ENCODE measurements at regions not wholly inside any gene's neighbourhood (a gene's known extent, or its start where the extent isn't known, plus 50 kb on each side); places are given as distances from the start of the nearest gene placed in this dataset.

DNA sequence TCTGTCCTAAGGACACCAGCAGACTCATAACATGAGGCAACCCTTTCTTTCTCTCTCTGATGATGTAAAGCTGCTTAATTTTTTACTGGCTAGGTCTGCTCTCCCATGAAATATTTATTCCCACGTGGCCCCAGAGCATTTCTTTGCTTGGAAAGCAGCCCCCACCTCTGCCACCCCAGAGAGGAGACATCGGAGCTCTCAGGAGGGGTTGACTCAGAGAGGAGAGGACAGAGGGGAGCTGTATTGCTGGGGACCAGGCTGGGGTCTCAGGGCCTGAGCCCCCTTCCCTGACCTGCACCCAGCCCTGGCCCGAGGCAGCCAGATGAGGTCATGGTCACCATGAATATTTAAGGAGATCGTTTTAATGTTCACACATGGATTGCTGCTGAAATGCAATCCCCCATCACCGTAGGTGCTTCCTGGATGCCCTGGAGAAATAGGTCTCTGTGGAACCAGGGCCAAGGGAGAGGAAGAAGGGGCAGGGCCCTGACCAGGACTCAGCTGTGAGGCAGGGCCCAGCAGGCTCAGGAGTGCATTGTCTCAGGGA, 117.5 kb downstream of the DLL1 start:
- H3K4me1 ChIP-seq (replicated peaks in 1 of 4; ENCODE audit: control insufficient read depth in 3 of 4, insufficient read depth in 4 of 4, low read length in 3 of 4): no peaks in the 10 kb centered on the region; a peak in 1 of 7 replicates
- no peak overlapping the region for H2AK5ac ChIP-seq (ENCODE audit: low read depth, low read length)
- no peaks in the 10 kb centered on the region for H3K23me2 ChIP-seq (ENCODE audit: low read depth, low read length)
- no peak overlapping the region for H4K91ac ChIP-seq (replicated peaks; ENCODE audit: insufficient read length, low read length)
- 89% methylated on average over 5 of the region's 5 CpGs; no CpG with 5 or more reads in 1 of the 2 experiments for WGBS, 2 experiments (ENCODE audit: extremely low coverage in 1 of 2, insufficient coverage in 1 of 2, insufficient read length in 1 of 2, insufficient replicate concordance in 2 of 2, low coverage in 1 of 2, low lambda C conversion rate in 2 of 2, missing lambda C conversion rate in 1 of 2)
- H3K9me3 ChIP-seq (ENCODE audit: insufficient read depth in 2 of 2, low read depth in 1 of 2, low read length in 1 of 2): peaks cover 7 to 21% of the 10 kb centered on the region in 2 experiments; a peak in 3 of 4 replicates
- no peak overlapping the region for H3K4me3 ChIP-seq (ENCODE audit: extremely low read depth in 1 of 4, insufficient read depth in 2 of 4, low read depth in 3 of 4, low read length in 4 of 4)
- H4K5ac ChIP-seq (ENCODE audit: insufficient read length, low read depth, low read length): no peak overlapping the region
- no peak overlapping the region for H3K56ac ChIP-seq (replicated peaks; ENCODE audit: insufficient read length, low read depth, low read length)
- no peak overlapping the region for H2BK12ac ChIP-seq (ENCODE audit: low read depth, low read length)
- H3K27me3 ChIP-seq (replicated peaks in 1 of 4; ENCODE audit: control insufficient read depth in 3 of 4, extremely low read depth in 1 of 4, insufficient read depth in 3 of 4, low read length in 3 of 4): no peaks in the 10 kb centered on the region; a peak in 1 of 7 replicates
- H3K14ac ChIP-seq (ENCODE audit: insufficient read length): no peak overlapping the region
- H3K4ac ChIP-seq (replicated peaks; ENCODE audit: insufficient read length, low read depth, low read length): no peak overlapping the region
- H3K79me1 ChIP-seq (ENCODE audit: low read depth, low read length): no peaks in the 10 kb centered on the region
- H2BK5ac ChIP-seq (ENCODE audit: low read depth, low read length): no peak overlapping the region
- peaks cover 0 to 3% (median 0%) of the 10 kb centered on the region in 4 experiments; a peak in 1 of 8 replicates for H3K36me3 ChIP-seq (ENCODE audit: control insufficient read depth in 2 of 4, insufficient read depth in 4 of 4, low read length in 3 of 4)
- H3K18ac ChIP-seq (ENCODE audit: extremely low read depth, low read length): no peak overlapping the region
- no peak overlapping the region for H2AFZ ChIP-seq (ENCODE audit: low read length)
- no peak for FAIRE-seq
- H2BK20ac ChIP-seq (ENCODE audit: low read length): no peak overlapping the region
- H4K20me1 ChIP-seq (replicated peaks in 1 of 2; ENCODE audit: control insufficient read depth in 1 of 2, insufficient read depth in 2 of 2, low read length in 2 of 2): no peaks in the 10 kb centered on the region
- no peak overlapping the region for H4K8ac ChIP-seq (ENCODE audit: extremely low read depth, insufficient read depth, low read length)
- no peak overlapping the region for H2BK120ac ChIP-seq (replicated peaks; ENCODE audit: low read depth, low read length)
- POLR2A ChIA-PET (ENCODE audit: partially characterized antibody): no interaction called here
- no peak overlapping the region for H3K23ac ChIP-seq (ENCODE audit: insufficient read length)
- H3K9ac ChIP-seq (replicated peaks in 1 of 4; ENCODE audit: extremely low read depth in 1 of 4, low read depth in 3 of 4, low read length in 3 of 4): no peak overlapping the region
- H3K4me2 ChIP-seq (ENCODE audit: insufficient read depth in 1 of 2, low read depth in 2 of 2, low read length in 2 of 2): no peak overlapping the region
- peak in 1 of 2 experiments; percentile 8 for DNase-seq (ENCODE audit: low read depth in 1 of 2, low spot score in 2 of 2)
- H3K79me2 ChIP-seq (ENCODE audit: control insufficient read depth in 1 of 2, insufficient read depth in 2 of 2, low read length in 2 of 2): no peaks in the 10 kb centered on the region
- H3K27ac ChIP-seq (ENCODE audit: low read depth, low read length): no peak overlapping the region
- no peak overlapping the region for H2BK15ac ChIP-seq (ENCODE audit: low read length)
- CTCF ChIA-PET (ENCODE audit: partially characterized antibody): interaction anchor here (0.7 to 1.5 kb wide), 4 partner anchors 8 to 250 kb away, joined by 3 to 4 read pairs (median 4); no protein-coding TSS in a partner anchor
- TF ChIP-seq SIX5 (IDR thresholded peaks at IDR 0.05; ENCODE audit: low read depth, low read length): no peak
- TF ChIP-seq NANOG (IDR thresholded peaks at IDR 0.05; ENCODE audit: insufficient read depth, low read depth, low read length, poor library complexity, severe bottlenecking): no peak
- no peak for TF ChIP-seq RNF2 (IDR thresholded peaks at IDR 0.05; ENCODE audit: borderline replicate concordance, low read depth, low read length, missing control alignments, poor library complexity, severe bottlenecking)
- no peak for TF ChIP-seq CTBP2 (IDR thresholded peaks at IDR 0.05; ENCODE audit: borderline replicate concordance, insufficient read depth, insufficient read length, low read length)
- no peak for TF ChIP-seq RXRA (IDR thresholded peaks at IDR 0.05; ENCODE audit: insufficient read depth, low read depth, low read length)
- no peak for TF ChIP-seq SUZ12 (IDR thresholded peaks at IDR 0.05; ENCODE audit: low read length)
- no peak for TF ChIP-seq TCF12 (IDR thresholded peaks at IDR 0.05; ENCODE audit: low read depth, low read length)
- no peak for TF ChIP-seq POLR2AphosphoS5 (IDR thresholded peaks at IDR 0.05; ENCODE audit: low read depth, low read length)
- TF ChIP-seq FOSL1 (IDR thresholded peaks at IDR 0.05; ENCODE audit: insufficient read depth, low read depth, low read length): no peak
- TF ChIP-seq GTF2F1 (IDR thresholded peaks at IDR 0.05; ENCODE audit: borderline replicate concordance, low read depth, low read length): no peak
- TF ChIP-seq, protein P1, sequence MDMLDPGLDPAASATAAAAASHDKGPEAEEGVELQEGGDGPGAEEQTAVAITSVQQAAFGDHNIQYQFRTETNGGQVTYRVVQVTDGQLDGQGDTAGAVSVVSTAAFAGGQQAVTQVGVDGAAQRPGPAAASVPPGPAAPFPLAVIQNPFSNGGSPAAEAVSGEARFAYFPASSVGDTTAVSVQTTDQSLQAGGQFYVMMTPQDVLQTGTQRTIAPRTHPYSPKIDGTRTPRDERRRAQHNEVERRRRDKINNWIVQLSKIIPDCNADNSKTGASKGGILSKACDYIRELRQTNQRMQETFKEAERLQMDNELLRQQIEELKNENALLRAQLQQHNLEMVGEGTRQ (IDR thresholded peaks at IDR 0.05; ENCODE audit: low read length): no peak
- TF ChIP-seq SP4 (IDR thresholded peaks at IDR 0.05; ENCODE audit: low read length): no peak
- no peak for TF ChIP-seq JUND (IDR thresholded peaks at IDR 0.05; ENCODE audit: low read length)

Data from H1 (cell line).